HG02885 (cell line): ENCODE measurements at regions not wholly inside any gene's neighbourhood (a gene's known extent, or its start where the extent isn't known, plus 50 kb on each side); places are given as distances from the start of the nearest gene placed in this dataset.
A peak's percentile ranks its signal among the peaks of the same experiment; 100 is the strongest.
"Not testable (repeated sequence)": the region's sequence is repeated elsewhere in the genome, so short reads cannot be mapped to it uniquely, and the experiment has no call there.

ENCODE experiments used
- ATAC-seq: cut with Tn5 transposase; IDR thresholded peaks from one replicate; pipeline ENCODE4 v1.9.1; 2021; ENCODE audit warnings: mild to moderate bottlenecking; ENCODE audit not compliant: unreplicated experiment, poor library complexity

GRCh38 chr15:22134941-22135566 is 54.7 kb downstream of the OR4M2 start:
- not testable (repeated sequence) for ATAC-seq

GRCh38 chr15:22137572-22137971 is 57.2 kb downstream of the OR4M2 start:
- not testable (repeated sequence) for ATAC-seq

GRCh38 chr15:22141106-22141505 is 60.8 kb downstream of the OR4M2 start:
- ATAC-seq = not testable (repeated sequence)

GRCh38 chr15:22148109-22148508 is 67.8 kb downstream of the OR4M2 start:
- ATAC-seq = peak; percentile 99

GRCh38 chr15:22158243-22158642 is 77.9 kb downstream of the OR4M2 start:
- not testable (repeated sequence) for ATAC-seq

GRCh38 chr15:22160283-22160682 is 80.0 kb downstream of the OR4M2 start:
- peak; percentile 28 for ATAC-seq

GRCh38 chr15:22160741-22161140 is 80.4 kb downstream of the OR4M2 start:
- ATAC-seq = peak; percentile 72

GRCh38 chr15:22161398-22161797 is 81.1 kb downstream of the OR4M2 start:
- peak; percentile 83 for ATAC-seq

- ATAC-seq = peak; percentile 15
Measured at GRCh38 chr15:22163715-22164114, 83.4 kb downstream of the OR4M2 start.

GRCh38 chr15:22167521-22167920 is 87.2 kb downstream of the OR4M2 start:
- not testable (repeated sequence) for ATAC-seq

GRCh38 chr15:22173029-22173998 is 93.0 kb downstream of the OR4M2 start:
- peak; percentile 71 for ATAC-seq

- ATAC-seq = peak; percentile 59
Measured at GRCh38 chr15:22174088-22174487, 93.8 kb downstream of the OR4M2 start.

- ATAC-seq = not testable (repeated sequence)
Measured at GRCh38 chr15:22177965-22178364, 97.6 kb downstream of the OR4M2 start.

- not testable (repeated sequence) for ATAC-seq
Measured at GRCh38 chr15:22178438-22178837, 98.1 kb downstream of the OR4M2 start.

- not testable (repeated sequence) for ATAC-seq
Measured at GRCh38 chr15:22179043-22179442, 98.7 kb downstream of the OR4M2 start.

GRCh38 chr15:22180611-22181010 is 100.3 kb downstream of the OR4M2 start:
- not testable (repeated sequence) for ATAC-seq

- ATAC-seq = peak; percentile 93
Measured at GRCh38 chr15:22184678-22185077, 104.4 kb downstream of the OR4M2 start.

GRCh38 chr15:22186846-22187532 is 106.7 kb downstream of the OR4M2 start:
- ATAC-seq = not testable (repeated sequence)

GRCh38 chr15:22191818-22192217 is 111.5 kb downstream of the OR4M2 start:
- not testable (repeated sequence) for ATAC-seq

- not testable (repeated sequence) for ATAC-seq
Measured at GRCh38 chr15:22194739-22195617, 114.7 kb downstream of the OR4M2 start.
